Loucy (cell line): ENCODE measurements at regions not wholly inside any gene's neighbourhood (a gene's known extent, or its start where the extent isn't known, plus 50 kb on each side); places are given as distances from the start of the nearest gene placed in this dataset.

Experiments
- H2AFZ ChIP-seq: fragments of 200-600 bp; sonication (generic); 2 replicates; pipeline ENCODE4 v1.6.0; 2016; ENCODE audit warnings: antibody characterized with exemption, mild to moderate bottlenecking, low read length, moderate library complexity
- H3F3A ChIP-seq: fragments of 200-600 bp; 2 replicates; pipeline ENCODE4 v1.6.0; 2016; ENCODE audit warnings: antibody characterized with exemption, low read depth, mild to moderate bottlenecking
- H3K27me3 ChIP-seq: fragments of 200-600 bp; sonication (generic); 2 replicates; pipeline ENCODE4 v1.6.1; 2014; ENCODE audit warnings: low read length, mild to moderate bottlenecking; ENCODE audit not compliant: insufficient read depth, poor library complexity, severe bottlenecking
- H3K36me3 ChIP-seq: fragments of 200-600 bp; sonication (generic); 2 replicates; pipeline ENCODE4 v1.6.1; 2016; ENCODE audit warnings: low read length; ENCODE audit not compliant: insufficient read depth
- H3K4me1 ChIP-seq: fragments of 200-600 bp; sonication (generic); 2 replicates; pipeline ENCODE4 v1.5.1; 2014; ENCODE audit warnings: low read length, mild to moderate bottlenecking; ENCODE audit not compliant: insufficient read depth, poor library complexity, severe bottlenecking
- H3K4me2 ChIP-seq: fragments of 200-600 bp; sonication (generic); 2 replicates; pipeline ENCODE4 v1.6.0; 2014; ENCODE audit warnings: antibody characterized with exemption, low read length, low read depth, mild to moderate bottlenecking; ENCODE audit not compliant: poor library complexity, severe bottlenecking
- H3K4me3 ChIP-seq: fragments of 200-600 bp; sonication (generic); 2 replicates; pipeline ENCODE4 v1.5.1; 2014; ENCODE audit warnings: low read length, mild to moderate bottlenecking, mixed read lengths; ENCODE audit not compliant: poor library complexity, severe bottlenecking
- H3K79me2 ChIP-seq: fragments of 200-600 bp; sonication (generic); 2 replicates; pipeline ENCODE4 v1.6.1; 2014; ENCODE audit warnings: low read length; ENCODE audit not compliant: insufficient read depth
- H3K9ac ChIP-seq: fragments of 200-600 bp; sonication (generic); 2 replicates; pipeline ENCODE4 v1.6.0; 2014; ENCODE audit warnings: mild to moderate bottlenecking, low read depth, low read length, moderate library complexity; ENCODE audit not compliant: poor library complexity, severe bottlenecking
- H3K9me2 ChIP-seq: fragments of 200-600 bp; sonication (generic); replicated peaks from 2 replicates; pipeline ENCODE4 v1.6.1; 2016; ENCODE audit warnings: low read depth, low read length, mixed read lengths
- H3K9me3 ChIP-seq: fragments of 200-600 bp; sonication (generic); 2 replicates; pipeline ENCODE4 v1.6.1; 2014; ENCODE audit warnings: mild to moderate bottlenecking, antibody characterized with exemption, low read length, low read depth; ENCODE audit not compliant: insufficient read depth
- H4K20me1 ChIP-seq: fragments of 200-600 bp; sonication (generic); 2 replicates; pipeline ENCODE4 v1.6.0; 2014; ENCODE audit warnings: antibody characterized with exemption, low read length, mild to moderate bottlenecking; ENCODE audit not compliant: insufficient read depth, poor library complexity, severe bottlenecking
- EZH2phosphoT487 ChIP-seq: fragments of 200-600 bp; IDR thresholded peaks from 2 replicates; pipeline ENCODE4 v1.6.1; 2018; ENCODE audit warnings: antibody characterized with exemption, mild to moderate bottlenecking, moderate library complexity, borderline replicate concordance
- TF ChIP-seq, protein P1 (sequence below): fragments of 200-600 bp; sonication (generic); conservative IDR thresholded peaks from 2 replicates; pipeline ENCODE4 v1.5.1; 2014; ENCODE audit warnings: mild to moderate bottlenecking, antibody characterized with exemption, low read length

DNA sequence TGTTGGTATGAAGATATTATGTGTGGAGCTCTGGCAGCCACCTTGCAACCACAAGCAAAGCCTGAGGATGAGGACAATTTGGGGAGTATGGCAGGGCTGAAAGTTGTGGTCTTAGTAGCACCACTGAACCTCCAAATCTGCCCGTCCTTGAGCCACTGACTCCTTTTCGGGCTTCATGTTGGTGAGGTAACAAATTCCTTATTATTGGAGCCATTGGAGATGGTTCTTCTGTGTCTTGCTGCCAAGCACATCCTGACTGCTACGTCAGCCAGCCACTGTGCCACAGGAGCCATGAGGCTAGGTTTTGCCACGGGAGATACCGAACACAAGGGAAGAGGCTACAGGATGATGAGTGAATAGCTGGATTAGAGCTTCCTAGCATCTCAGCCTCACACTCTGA lies 201.6 kb downstream of the BMP7 start:
- H3K79me2 ChIP-seq, result no peaks in the 10 kb centered on the region
- no peak overlapping the region for H3K9ac ChIP-seq
- H3K36me3 ChIP-seq, result no peaks in the 10 kb centered on the region
- no peaks in the 10 kb centered on the region for H3K9me3 ChIP-seq
- no peak for TF ChIP-seq EZH2phosphoT487
- TF ChIP-seq, protein P1, sequence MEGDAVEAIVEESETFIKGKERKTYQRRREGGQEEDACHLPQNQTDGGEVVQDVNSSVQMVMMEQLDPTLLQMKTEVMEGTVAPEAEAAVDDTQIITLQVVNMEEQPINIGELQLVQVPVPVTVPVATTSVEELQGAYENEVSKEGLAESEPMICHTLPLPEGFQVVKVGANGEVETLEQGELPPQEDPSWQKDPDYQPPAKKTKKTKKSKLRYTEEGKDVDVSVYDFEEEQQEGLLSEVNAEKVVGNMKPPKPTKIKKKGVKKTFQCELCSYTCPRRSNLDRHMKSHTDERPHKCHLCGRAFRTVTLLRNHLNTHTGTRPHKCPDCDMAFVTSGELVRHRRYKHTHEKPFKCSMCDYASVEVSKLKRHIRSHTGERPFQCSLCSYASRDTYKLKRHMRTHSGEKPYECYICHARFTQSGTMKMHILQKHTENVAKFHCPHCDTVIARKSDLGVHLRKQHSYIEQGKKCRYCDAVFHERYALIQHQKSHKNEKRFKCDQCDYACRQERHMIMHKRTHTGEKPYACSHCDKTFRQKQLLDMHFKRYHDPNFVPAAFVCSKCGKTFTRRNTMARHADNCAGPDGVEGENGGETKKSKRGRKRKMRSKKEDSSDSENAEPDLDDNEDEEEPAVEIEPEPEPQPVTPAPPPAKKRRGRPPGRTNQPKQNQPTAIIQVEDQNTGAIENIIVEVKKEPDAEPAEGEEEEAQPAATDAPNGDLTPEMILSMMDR, result no peak
- no peak overlapping the region for H3K4me3 ChIP-seq
- no peak overlapping the region for H2AFZ ChIP-seq
- H4K20me1 ChIP-seq, result no peaks in the 10 kb centered on the region
- H3K9me2 ChIP-seq, result no peaks in the 10 kb centered on the region
- no peaks in the 10 kb centered on the region for H3K4me1 ChIP-seq
- no peaks in the 10 kb centered on the region for H3F3A ChIP-seq
- H3K27me3 ChIP-seq, result no peaks in the 10 kb centered on the region
- H3K4me2 ChIP-seq, result no peak overlapping the region

DNA sequence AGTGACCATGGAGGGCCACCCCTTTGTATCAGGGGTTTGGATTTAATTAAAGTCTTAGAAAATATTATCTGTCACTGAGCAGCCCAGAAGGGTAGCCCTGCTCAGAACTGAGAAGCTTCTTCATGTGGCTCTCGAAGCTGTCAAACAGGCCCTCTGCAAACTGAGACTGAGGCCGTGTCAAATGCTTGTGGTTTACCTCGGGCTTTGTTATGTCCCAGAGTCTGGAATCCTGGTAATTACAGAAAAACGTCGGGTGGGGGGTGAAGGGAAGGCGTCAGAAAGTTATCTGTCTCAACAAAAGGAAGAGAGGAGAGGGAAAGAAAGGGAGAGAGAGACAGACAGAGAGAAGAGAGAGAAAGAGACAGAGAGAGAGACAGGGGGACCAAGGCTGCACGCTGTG lies 200.8 kb downstream of the BMP7 start:
- H3F3A ChIP-seq, result no peaks in the 10 kb centered on the region
- H3K4me2 ChIP-seq, result no peak overlapping the region
- TF ChIP-seq EZH2phosphoT487, result no peak
- TF ChIP-seq, protein P1, result no peak
- no peak overlapping the region for H3K4me3 ChIP-seq
- H3K9me3 ChIP-seq, result no peaks in the 10 kb centered on the region
- H3K27me3 ChIP-seq, result no peaks in the 10 kb centered on the region
- H3K79me2 ChIP-seq, result no peaks in the 10 kb centered on the region
- H3K9me2 ChIP-seq, result no peaks in the 10 kb centered on the region
- no peaks in the 10 kb centered on the region for H4K20me1 ChIP-seq
- no peaks in the 10 kb centered on the region for H3K4me1 ChIP-seq
- no peak overlapping the region for H3K9ac ChIP-seq
- H2AFZ ChIP-seq, result no peak overlapping the region
- no peaks in the 10 kb centered on the region for H3K36me3 ChIP-seq

DNA sequence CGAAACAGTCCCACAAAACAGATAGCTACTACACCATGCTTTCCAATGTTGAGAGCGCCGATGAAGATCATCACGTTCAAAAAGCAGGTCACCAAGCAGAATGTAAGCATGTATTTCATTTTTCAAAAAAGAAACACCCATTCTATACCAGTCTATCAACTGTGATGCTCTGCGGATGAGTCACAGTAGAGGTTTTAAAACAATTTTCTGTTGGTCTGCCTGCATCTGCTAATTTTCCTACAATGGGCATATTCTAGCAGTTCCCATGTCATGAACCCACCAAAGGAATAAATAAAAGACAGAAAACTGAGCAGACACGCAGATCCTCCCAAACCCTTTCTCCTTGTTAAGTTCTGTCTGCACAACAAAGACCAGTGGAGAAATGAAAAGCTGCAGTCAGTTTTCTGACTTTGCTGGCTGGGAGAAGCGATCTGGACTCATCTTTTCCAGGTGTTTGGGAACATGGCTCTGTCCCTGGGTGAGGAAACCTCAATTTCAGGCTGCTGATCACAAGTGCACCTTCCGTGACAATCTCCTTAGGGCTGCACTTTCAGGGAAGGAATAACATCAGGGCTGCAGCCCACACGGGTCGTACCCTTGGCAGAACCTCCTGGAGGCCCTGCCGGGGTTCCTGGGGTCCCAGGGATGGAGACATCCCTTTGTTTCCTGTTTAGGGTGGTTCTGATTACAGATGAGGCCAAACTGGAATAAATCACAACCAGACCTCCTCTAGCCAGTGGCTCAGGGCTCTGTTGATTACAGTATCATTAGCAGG lies 200.1 kb downstream of the BMP7 start:
- no peaks in the 10 kb centered on the region for H3K27me3 ChIP-seq
- no peaks in the 10 kb centered on the region for H3K36me3 ChIP-seq
- no peaks in the 10 kb centered on the region for H3K9me2 ChIP-seq
- no peaks in the 10 kb centered on the region for H3F3A ChIP-seq
- H4K20me1 ChIP-seq, result no peaks in the 10 kb centered on the region
- TF ChIP-seq, protein P1, result no peak
- TF ChIP-seq EZH2phosphoT487, result no peak
- no peak overlapping the region for H2AFZ ChIP-seq
- no peak overlapping the region for H3K4me2 ChIP-seq
- H3K9me3 ChIP-seq, result no peaks in the 10 kb centered on the region
- H3K79me2 ChIP-seq, result no peaks in the 10 kb centered on the region
- no peaks in the 10 kb centered on the region for H3K4me1 ChIP-seq
- H3K9ac ChIP-seq, result no peak overlapping the region
- H3K4me3 ChIP-seq, result no peak overlapping the region
